SK-N-SH treated with all-trans-retinoic acid at 6 μM for 48 hours (cell line): ENCODE measurements at regions not wholly inside any gene's neighbourhood (a gene's known extent, or its start where the extent isn't known, plus 50 kb on each side); places are given as distances from the start of the nearest gene placed in this dataset.

ENCODE experiments used
- ATAC-seq: fragments of 200-7000 bp; cut with Tn5 transposase; 3 replicates; pipeline ENCODE4 v1.9.1; 2020; ENCODE audit warnings: mild to moderate bottlenecking, moderate library complexity
- ARNTL ChIP-seq: fragments of 450-650 bp; formaldehyde crosslinking; IDR thresholded peaks from 2 replicates; pipeline ENCODE4 v1.5.0; 2020; ENCODE audit warnings: low read depth, mild to moderate bottlenecking, moderate library complexity, borderline replicate concordance
- BACH2 ChIP-seq: fragments of 250-450 bp; sonication (Bioruptor Pico); IDR thresholded peaks from 2 replicates; pipeline ENCODE4 v1.9.0; 2021; ENCODE audit warnings: mild to moderate bottlenecking, borderline replicate concordance
- CSDC2 ChIP-seq: fragments of 250-450 bp; sonication (Bioruptor Pico); IDR thresholded peaks from 2 replicates; pipeline ENCODE4 v1.5.0; 2020; ENCODE audit warnings: mild to moderate bottlenecking, moderate library complexity
- ESRRG ChIP-seq: fragments of 250-450 bp; sonication (Bioruptor Pico); IDR thresholded peaks from 2 replicates; pipeline ENCODE4 v1.6.1; 2021; ENCODE audit warnings: mild to moderate bottlenecking
- GLIS3 ChIP-seq: fragments of 250-450 bp; sonication (Bioruptor Pico); IDR thresholded peaks from 2 replicates; pipeline ENCODE4 v1.5.0; 2020; ENCODE audit warnings: mild to moderate bottlenecking, moderate library complexity
- ISL1 ChIP-seq: fragments of 250-450 bp; sonication (Bioruptor Pico); IDR thresholded peaks from 2 replicates; pipeline ENCODE4 v2.1.2; 2022; ENCODE audit warnings: mild to moderate bottlenecking, moderate library complexity
- OSR1 ChIP-seq: fragments of 250-450 bp; sonication (Bioruptor Pico); IDR thresholded peaks from 2 replicates; pipeline ENCODE4 v1.8.0; 2022; ENCODE audit warnings: moderate library complexity, mild to moderate bottlenecking, inconsistent platforms
- PPARA ChIP-seq: fragments of 250-450 bp; sonication (Bioruptor Pico); IDR thresholded peaks from 2 replicates; pipeline ENCODE4 v1.5.0; 2020; ENCODE audit warnings: mild to moderate bottlenecking, borderline replicate concordance
- RARB ChIP-seq: fragments of 250-450 bp; sonication (Bioruptor Pico); IDR thresholded peaks from 2 replicates; pipeline ENCODE4 v1.8.0; 2021; ENCODE audit warnings: mild to moderate bottlenecking, moderate library complexity
- SNAI2 ChIP-seq: fragments of 250-450 bp; sonication (Bioruptor Pico); IDR thresholded peaks from 2 replicates; pipeline ENCODE4 v1.5.0; 2020; ENCODE audit warnings: mild to moderate bottlenecking, moderate library complexity
- TCF4 ChIP-seq: fragments of 250-450 bp; sonication (Bioruptor Pico); IDR thresholded peaks from 2 replicates; pipeline ENCODE4 v1.8.0; 2021; ENCODE audit warnings: mild to moderate bottlenecking, moderate library complexity, borderline replicate concordance
- TOX ChIP-seq: fragments of 250-450 bp; sonication (Bioruptor Pico); IDR thresholded peaks from 2 replicates; pipeline ENCODE4 v1.8.0; 2021; ENCODE audit warnings: mild to moderate bottlenecking, moderate library complexity, borderline replicate concordance
- ZC3H10 ChIP-seq: fragments of 250-450 bp; sonication (Bioruptor Pico); IDR thresholded peaks from 2 replicates; pipeline ENCODE4 v1.5.1; 2021; ENCODE audit warnings: mild to moderate bottlenecking, moderate library complexity
- ZFP3 ChIP-seq: fragments of 250-450 bp; sonication (Bioruptor Pico); IDR thresholded peaks from 2 replicates; pipeline ENCODE4 v1.5.0; 2020; ENCODE audit warnings: mild to moderate bottlenecking, moderate library complexity
- ZNF565 ChIP-seq: fragments of 450-650 bp; formaldehyde crosslinking; conservative IDR thresholded peaks from 2 replicates; pipeline ENCODE4 v1.5.0; 2020; ENCODE audit warnings: low read depth, mild to moderate bottlenecking, moderate library complexity
- ZNF8 ChIP-seq: fragments of 450-650 bp; formaldehyde crosslinking; IDR thresholded peaks from 2 replicates; pipeline ENCODE4 v1.5.0; 2020; ENCODE audit warnings: mild to moderate bottlenecking, moderate library complexity
- TF ChIP-seq, protein P1 (sequence below): fragments of 250-450 bp; sonication (Bioruptor Pico); IDR thresholded peaks from 2 replicates; pipeline ENCODE4 v1.5.0; 2020; ENCODE audit warnings: mild to moderate bottlenecking, moderate library complexity
- TF ChIP-seq, protein P2 (sequence below): fragments of 250-450 bp; sonication (Bioruptor Pico); IDR thresholded peaks from 2 replicates; pipeline ENCODE4 v1.8.0; 2021; ENCODE audit warnings: low read depth, mild to moderate bottlenecking, moderate library complexity, borderline replicate concordance
- TF ChIP-seq, protein P3 (sequence below): fragments of 250-450 bp; sonication (Bioruptor Pico); IDR thresholded peaks from 2 replicates; pipeline ENCODE4 v1.5.1; 2021; ENCODE audit warnings: mild to moderate bottlenecking, moderate library complexity
- TF ChIP-seq, protein P4 (sequence below): fragments of 250-450 bp; sonication (Bioruptor Pico); IDR thresholded peaks from 2 replicates; pipeline ENCODE4 v1.8.0; 2020; ENCODE audit warnings: mild to moderate bottlenecking, moderate library complexity, borderline replicate concordance

DNA sequence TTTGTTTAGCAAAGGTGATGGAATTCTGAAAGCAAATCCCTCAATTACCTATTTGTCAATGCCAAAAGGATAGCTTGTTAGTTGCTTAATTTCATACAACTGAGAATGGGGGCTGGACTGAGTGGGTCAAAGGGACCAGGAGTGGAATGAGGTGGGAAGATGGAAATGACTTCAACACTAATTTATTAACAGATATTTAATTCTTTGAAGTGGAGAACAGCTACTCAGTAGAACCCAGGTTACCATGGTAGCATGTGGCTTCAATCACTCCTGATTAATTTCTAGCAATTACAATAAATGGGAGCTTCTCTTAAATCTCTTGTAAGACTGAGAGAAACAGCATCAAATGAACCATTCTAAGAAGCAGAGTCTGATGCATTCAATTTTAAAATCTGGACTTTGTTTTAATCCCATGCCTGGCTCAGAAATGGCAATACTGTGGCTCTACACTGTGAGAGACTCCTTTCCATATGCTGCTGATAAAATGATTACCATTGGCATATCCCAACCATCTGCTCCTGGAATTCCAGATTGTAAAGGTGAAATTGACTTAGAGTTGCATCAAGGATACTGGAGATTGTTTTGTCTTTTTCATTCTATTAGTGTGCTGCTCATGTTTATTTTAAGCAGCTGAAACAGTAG lies 607.8 kb downstream of the SNAPC1 start:
- no peak for ATAC-seq
- TF ChIP-seq, protein P1, sequence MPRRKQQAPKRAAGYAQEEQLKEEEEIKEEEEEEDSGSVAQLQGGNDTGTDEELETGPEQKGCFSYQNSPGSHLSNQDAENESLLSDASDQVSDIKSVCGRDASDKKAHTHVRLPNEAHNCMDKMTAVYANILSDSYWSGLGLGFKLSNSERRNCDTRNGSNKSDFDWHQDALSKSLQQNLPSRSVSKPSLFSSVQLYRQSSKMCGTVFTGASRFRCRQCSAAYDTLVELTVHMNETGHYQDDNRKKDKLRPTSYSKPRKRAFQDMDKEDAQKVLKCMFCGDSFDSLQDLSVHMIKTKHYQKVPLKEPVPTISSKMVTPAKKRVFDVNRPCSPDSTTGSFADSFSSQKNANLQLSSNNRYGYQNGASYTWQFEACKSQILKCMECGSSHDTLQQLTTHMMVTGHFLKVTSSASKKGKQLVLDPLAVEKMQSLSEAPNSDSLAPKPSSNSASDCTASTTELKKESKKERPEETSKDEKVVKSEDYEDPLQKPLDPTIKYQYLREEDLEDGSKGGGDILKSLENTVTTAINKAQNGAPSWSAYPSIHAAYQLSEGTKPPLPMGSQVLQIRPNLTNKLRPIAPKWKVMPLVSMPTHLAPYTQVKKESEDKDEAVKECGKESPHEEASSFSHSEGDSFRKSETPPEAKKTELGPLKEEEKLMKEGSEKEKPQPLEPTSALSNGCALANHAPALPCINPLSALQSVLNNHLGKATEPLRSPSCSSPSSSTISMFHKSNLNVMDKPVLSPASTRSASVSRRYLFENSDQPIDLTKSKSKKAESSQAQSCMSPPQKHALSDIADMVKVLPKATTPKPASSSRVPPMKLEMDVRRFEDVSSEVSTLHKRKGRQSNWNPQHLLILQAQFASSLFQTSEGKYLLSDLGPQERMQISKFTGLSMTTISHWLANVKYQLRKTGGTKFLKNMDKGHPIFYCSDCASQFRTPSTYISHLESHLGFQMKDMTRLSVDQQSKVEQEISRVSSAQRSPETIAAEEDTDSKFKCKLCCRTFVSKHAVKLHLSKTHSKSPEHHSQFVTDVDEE (CRISPR knock-in tag): no peak
- TF ChIP-seq, protein P2, sequence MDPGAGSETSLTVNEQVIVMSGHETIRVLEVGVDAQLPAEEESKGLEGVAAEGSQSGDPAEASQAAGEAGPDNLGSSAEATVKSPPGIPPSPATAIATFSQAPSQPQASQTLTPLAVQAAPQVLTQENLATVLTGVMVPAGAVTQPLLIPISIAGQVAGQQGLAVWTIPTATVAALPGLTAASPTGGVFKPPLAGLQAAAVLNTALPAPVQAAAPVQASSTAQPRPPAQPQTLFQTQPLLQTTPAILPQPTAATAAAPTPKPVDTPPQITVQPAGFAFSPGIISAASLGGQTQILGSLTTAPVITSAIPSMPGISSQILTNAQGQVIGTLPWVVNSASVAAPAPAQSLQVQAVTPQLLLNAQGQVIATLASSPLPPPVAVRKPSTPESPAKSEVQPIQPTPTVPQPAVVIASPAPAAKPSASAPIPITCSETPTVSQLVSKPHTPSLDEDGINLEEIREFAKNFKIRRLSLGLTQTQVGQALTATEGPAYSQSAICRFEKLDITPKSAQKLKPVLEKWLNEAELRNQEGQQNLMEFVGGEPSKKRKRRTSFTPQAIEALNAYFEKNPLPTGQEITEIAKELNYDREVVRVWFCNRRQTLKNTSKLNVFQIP (CRISPR knock-in tag): no peak
- no peak for TF ChIP-seq GLIS3
- TF ChIP-seq ESRRG (CRISPR knock-in tag): no peak
- TF ChIP-seq, protein P3, sequence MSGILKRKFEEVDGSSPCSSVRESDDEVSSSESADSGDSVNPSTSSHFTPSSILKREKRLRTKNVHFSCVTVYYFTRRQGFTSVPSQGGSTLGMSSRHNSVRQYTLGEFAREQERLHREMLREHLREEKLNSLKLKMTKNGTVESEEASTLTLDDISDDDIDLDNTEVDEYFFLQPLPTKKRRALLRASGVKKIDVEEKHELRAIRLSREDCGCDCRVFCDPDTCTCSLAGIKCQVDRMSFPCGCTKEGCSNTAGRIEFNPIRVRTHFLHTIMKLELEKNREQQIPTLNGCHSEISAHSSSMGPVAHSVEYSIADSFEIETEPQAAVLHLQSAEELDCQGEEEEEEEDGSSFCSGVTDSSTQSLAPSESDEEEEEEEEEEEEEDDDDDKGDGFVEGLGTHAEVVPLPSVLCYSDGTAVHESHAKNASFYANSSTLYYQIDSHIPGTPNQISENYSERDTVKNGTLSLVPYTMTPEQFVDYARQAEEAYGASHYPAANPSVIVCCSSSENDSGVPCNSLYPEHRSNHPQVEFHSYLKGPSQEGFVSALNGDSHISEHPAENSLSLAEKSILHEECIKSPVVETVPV (CRISPR knock-in tag): no peak
- no peak for TF ChIP-seq SNAI2 (CRISPR knock-in tag)
- no peak for TF ChIP-seq CSDC2 (CRISPR knock-in tag)
- TF ChIP-seq TCF4 (CRISPR knock-in tag): no peak
- TF ChIP-seq, all 23 proteins: peak for 0

DNA sequence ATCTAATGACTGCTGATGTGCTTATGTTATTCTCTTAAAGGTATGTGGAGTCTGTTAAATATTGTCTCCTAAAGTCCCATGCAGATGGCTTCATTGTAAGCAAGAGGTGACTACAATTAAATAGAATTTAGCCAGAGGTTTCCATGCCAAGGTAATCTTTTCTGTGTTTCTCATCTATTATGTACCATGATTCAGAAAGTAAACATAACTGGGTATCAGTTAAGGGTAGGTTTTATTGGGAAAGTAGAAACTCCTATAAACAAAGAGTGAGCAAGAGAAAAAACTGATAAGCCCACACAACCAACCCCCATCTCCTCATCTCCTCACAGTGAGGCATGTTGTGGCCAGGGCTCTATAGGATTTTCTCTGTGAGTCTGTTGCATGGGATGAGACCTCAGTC lies 611.7 kb downstream of the SNAPC1 start:
- ATAC-seq: no peak
- TF ChIP-seq, protein P2 (CRISPR knock-in tag): no peak
- no peak for TF ChIP-seq SNAI2 (CRISPR knock-in tag)
- TF ChIP-seq ISL1 (CRISPR knock-in tag): no peak
- no peak for TF ChIP-seq CSDC2 (CRISPR knock-in tag)
- no peak for TF ChIP-seq ZNF565 (CRISPR knock-in tag)
- no peak for TF ChIP-seq ZC3H10 (CRISPR knock-in tag)

DNA sequence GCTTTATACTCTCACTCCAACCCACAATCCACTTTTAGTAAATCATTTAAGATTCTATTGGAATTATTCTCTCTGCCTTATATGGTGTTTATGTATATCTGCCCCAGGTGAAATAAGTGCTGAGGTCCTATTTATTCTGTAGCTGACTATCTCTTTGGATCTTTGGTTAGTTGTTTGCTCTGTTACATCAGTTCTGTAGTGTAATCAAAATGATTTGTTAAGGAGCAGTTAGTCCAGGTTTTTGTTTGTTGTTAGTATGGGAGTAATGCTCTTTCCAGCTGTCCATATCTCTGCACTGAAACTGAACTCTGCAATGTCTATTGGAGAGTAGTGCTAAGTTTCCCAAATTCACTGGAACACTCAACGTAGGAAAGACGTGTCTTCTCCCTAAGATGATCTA lies 615.8 kb downstream of the SNAPC1 start:
- ATAC-seq: no peak
- TF ChIP-seq ARNTL (CRISPR knock-in tag) (no peak), RARB (CRISPR knock-in tag) (no peak), OSR1 (CRISPR knock-in tag) (no peak), CSDC2 (CRISPR knock-in tag) (no peak), ZNF565 (CRISPR knock-in tag) (no peak), BACH2 (CRISPR knock-in tag) (no peak), GLIS3 (no peak), TOX (CRISPR knock-in tag) (no peak), ZNF8 (CRISPR knock-in tag) (no peak), TCF4 (CRISPR knock-in tag) (no peak), PPARA (no peak), ZC3H10 (CRISPR knock-in tag) (no peak), ZFP3 (CRISPR knock-in tag) (no peak), SNAI2 (CRISPR knock-in tag) (no peak)
- TF ChIP-seq, protein P4, sequence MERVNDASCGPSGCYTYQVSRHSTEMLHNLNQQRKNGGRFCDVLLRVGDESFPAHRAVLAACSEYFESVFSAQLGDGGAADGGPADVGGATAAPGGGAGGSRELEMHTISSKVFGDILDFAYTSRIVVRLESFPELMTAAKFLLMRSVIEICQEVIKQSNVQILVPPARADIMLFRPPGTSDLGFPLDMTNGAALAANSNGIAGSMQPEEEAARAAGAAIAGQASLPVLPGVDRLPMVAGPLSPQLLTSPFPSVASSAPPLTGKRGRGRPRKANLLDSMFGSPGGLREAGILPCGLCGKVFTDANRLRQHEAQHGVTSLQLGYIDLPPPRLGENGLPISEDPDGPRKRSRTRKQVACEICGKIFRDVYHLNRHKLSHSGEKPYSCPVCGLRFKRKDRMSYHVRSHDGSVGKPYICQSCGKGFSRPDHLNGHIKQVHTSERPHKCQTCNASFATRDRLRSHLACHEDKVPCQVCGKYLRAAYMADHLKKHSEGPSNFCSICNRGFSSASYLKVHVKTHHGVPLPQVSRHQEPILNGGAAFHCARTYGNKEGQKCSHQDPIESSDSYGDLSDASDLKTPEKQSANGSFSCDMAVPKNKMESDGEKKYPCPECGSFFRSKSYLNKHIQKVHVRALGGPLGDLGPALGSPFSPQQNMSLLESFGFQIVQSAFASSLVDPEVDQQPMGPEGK (CRISPR knock-in tag): no peak
- TF ChIP-seq, protein P3 (CRISPR knock-in tag): no peak
- TF ChIP-seq, protein P2 (CRISPR knock-in tag): no peak
- TF ChIP-seq, protein P1 (CRISPR knock-in tag): no peak
